Dedifferentiated amniotic fluid mesenchymal stem cell (primary cell): ENCODE measurements at regions not wholly inside any gene's neighbourhood (a gene's known extent, or its start where the extent isn't known, plus 50 kb on each side); places are given as distances from the start of the nearest gene placed in this dataset.

Experiments
- DNase-seq: peaks from one replicate; pipeline ENCODE4 v3.0.0-alpha.2; 2016; ENCODE audit errors: extremely low spot score

GRCh38 chr14:22039938-22040780 lies 366.5 kb upstream of the OR4E1 start:
- DNase-seq, result no peak

- DNase-seq, result no peak
Measured at GRCh38 chr14:22036541-22037239, 363.1 kb upstream of the OR4E1 start.

GRCh38 chr14:22026527-22026926 lies 352.9 kb upstream of the OR4E1 start:
- DNase-seq, result no peak

GRCh38 chr14:22025879-22026278 lies 352.3 kb upstream of the OR4E1 start:
- no peak for DNase-seq

GRCh38 chr14:22024137-22024536 lies 350.5 kb upstream of the OR4E1 start:
- DNase-seq, result no peak

GRCh38 chr14:22018890-22019289 lies 345.3 kb upstream of the OR4E1 start:
- no peak for DNase-seq

GRCh38 chr14:22012452-22012851 lies 338.8 kb upstream of the OR4E1 start:
- DNase-seq, result no peak

GRCh38 chr14:22011253-22011642 lies 337.6 kb upstream of the OR4E1 start:
- no peak for DNase-seq

- no peak for DNase-seq
Measured at GRCh38 chr14:22010545-22011252, 337.1 kb upstream of the OR4E1 start.

GRCh38 chr14:22008766-22009165 lies 335.1 kb upstream of the OR4E1 start:
- no peak for DNase-seq

- no peak for DNase-seq
Measured at GRCh38 chr14:22007784-22008412, 334.3 kb upstream of the OR4E1 start.

- DNase-seq, result no peak
Measured at GRCh38 chr14:22007363-22007762, 333.7 kb upstream of the OR4E1 start.

- no peak for DNase-seq
Measured at GRCh38 chr14:22003461-22003860, 329.8 kb upstream of the OR4E1 start.

- no peak for DNase-seq
Measured at GRCh38 chr14:22002860-22003284, 329.3 kb upstream of the OR4E1 start.

- no peak for DNase-seq
Measured at GRCh38 chr14:21999402-21999801, 325.8 kb upstream of the OR4E1 start.

- no peak for DNase-seq
Measured at GRCh38 chr14:21997300-21997699, 323.7 kb upstream of the OR4E1 start.

GRCh38 chr14:21995332-21995731 lies 321.7 kb upstream of the OR4E1 start:
- no peak for DNase-seq

- DNase-seq, result no peak
Measured at GRCh38 chr14:21993837-21994236, 320.2 kb upstream of the OR4E1 start.

GRCh38 chr14:21993070-21993469 lies 319.5 kb upstream of the OR4E1 start:
- DNase-seq, result no peak

- no peak for DNase-seq
Measured at GRCh38 chr14:21991130-21991529, 317.5 kb upstream of the OR4E1 start.

- no peak for DNase-seq
Measured at GRCh38 chr14:21990116-21990515, 316.5 kb upstream of the OR4E1 start.

GRCh38 chr14:21989090-21989489 lies 315.5 kb upstream of the OR4E1 start:
- no peak for DNase-seq
